Activated T-helper 1 cell treated with anti-CD3 and anti-CD28 coated beads, Interleukin-12 subunit alpha, Interleukin-12 subunit beta, Interleukin-2, Interleukin-4 antibody, amounts not matched to agents 30 ng/mL and 10 ng/mL and 1 ng/mL, durations not matched to agents 14 hours and 24 hours and 36 hours (primary cell): ENCODE measurements at regions not wholly inside any gene's neighbourhood (a gene's known extent, or its start where the extent isn't known, plus 50 kb on each side); places are given as distances from the start of the nearest gene placed in this dataset.
"Not testable (repeated sequence)": the region's sequence is repeated elsewhere in the genome, so short reads cannot be mapped to it uniquely, and the experiment has no call there.

Experiments
- DNase-seq: peaks from one replicate; pipeline ENCODE4 v3.0.0; 2021; ENCODE audit warnings: low spot score
- H3K27ac Mint-ChIP-seq: one replicate; pipeline ENCODE4 v1.8.0; 2021; ENCODE audit warnings: mild to moderate bottlenecking, mixed read lengths
- H3K27me3 Mint-ChIP-seq: one replicate; pipeline ENCODE4 v1.8.0; 2022; ENCODE audit warnings: mild to moderate bottlenecking, moderate library complexity, mixed read lengths; ENCODE audit not compliant: insufficient read depth
- H3K36me3 Mint-ChIP-seq: one replicate; pipeline ENCODE4 v1.8.0; 2021; ENCODE audit warnings: low read depth, mixed read lengths
- H3K4me1 Mint-ChIP-seq: one replicate; pipeline ENCODE4 v1.8.0; 2021; ENCODE audit warnings: low read depth, mixed read lengths
- H3K4me3 Mint-ChIP-seq: one replicate; pipeline ENCODE4 v1.8.0; 2021; ENCODE audit warnings: mild to moderate bottlenecking, moderate library complexity, mixed read lengths
- H3K9me3 Mint-ChIP-seq: one replicate; pipeline ENCODE4 v1.8.0; 2021; ENCODE audit warnings: mixed read lengths
- intact Hi-C: fragments of 100-400 bp; cut with micrococcal nuclease; formaldehyde crosslinking; loops from one replicate; pipeline ENCODE4 v1.15.1; 2024

GRCh38 chr4:1589098-1589497, 95.0 kb downstream of the FAM53A start:
- H3K36me3 Mint-ChIP-seq, result peaks cover 2% of the 10 kb centered on the region
- no peaks in the 10 kb centered on the region for H3K27me3 Mint-ChIP-seq
- H3K4me3 Mint-ChIP-seq, result no peak overlapping the region
- no peaks in the 10 kb centered on the region for H3K4me1 Mint-ChIP-seq
- peaks cover 20% of the 10 kb centered on the region for H3K9me3 Mint-ChIP-seq
- no peak overlapping the region for H3K27ac Mint-ChIP-seq
- no peak for DNase-seq
- intact Hi-C loops, result no loop called here

- H3K4me1 Mint-ChIP-seq, result no peaks in the 10 kb centered on the region
- intact Hi-C loops, result no loop called here
- H3K9me3 Mint-ChIP-seq, result peaks cover 15% of the 10 kb centered on the region
- H3K4me3 Mint-ChIP-seq, result no peak overlapping the region
- no peak overlapping the region for H3K27ac Mint-ChIP-seq
- peaks cover 2% of the 10 kb centered on the region for H3K36me3 Mint-ChIP-seq
- peaks cover 2% of the 10 kb centered on the region for H3K27me3 Mint-ChIP-seq
- DNase-seq, result no peak
Measured at GRCh38 chr4:1588306-1588705, 95.8 kb downstream of the FAM53A start.

- DNase-seq, result no peak
- Mint-ChIP-seq H3K4me3 (no peak overlapping the region), H3K36me3 (no peaks in the 10 kb centered on the region), H3K4me1 (no peaks in the 10 kb centered on the region), H3K9me3 (peaks cover 10% of the 10 kb centered on the region), H3K27me3 (peaks cover 2% of the 10 kb centered on the region), H3K27ac (no peak overlapping the region)
- intact Hi-C loops, result loop anchor here (5.0 kb wide), 2 partner anchors 138 to 1708 kb away; partner anchors contain the start of genes RGS12, TACC3 and TMEM129
Measured at GRCh38 chr4:1584498-1584897, 99.6 kb downstream of the FAM53A start.

GRCh38 chr4:1583859-1584258, 100.3 kb downstream of the FAM53A start:
- peaks cover 2% of the 10 kb centered on the region for H3K27me3 Mint-ChIP-seq
- H3K4me1 Mint-ChIP-seq, result no peaks in the 10 kb centered on the region
- no peak overlapping the region for H3K4me3 Mint-ChIP-seq
- H3K27ac Mint-ChIP-seq, result no peak overlapping the region
- DNase-seq, result no peak
- H3K9me3 Mint-ChIP-seq, result peaks cover 6% of the 10 kb centered on the region
- H3K36me3 Mint-ChIP-seq, result no peaks in the 10 kb centered on the region
- intact Hi-C loops, result loop anchor here (5.0 kb wide), 2 partner anchors 138 to 1708 kb away; partner anchors contain the start of genes RGS12, TACC3 and TMEM129

- Mint-ChIP-seq H3K4me3 (no peak overlapping the region), H3K27ac (peak overlapping the region; percentile 7), H3K36me3 (no peaks in the 10 kb centered on the region), H3K4me1 (no peaks in the 10 kb centered on the region), H3K27me3 (peaks cover 2% of the 10 kb centered on the region), H3K9me3 (peaks cover 4% of the 10 kb centered on the region)
- DNase-seq, result no peak
- intact Hi-C loops, result loop anchor here (5.0 kb wide), 2 partner anchors 139 to 1709 kb away; partner anchors contain the start of genes RGS12, TACC3 and TMEM129
Measured at GRCh38 chr4:1583051-1583785, 100.9 kb downstream of the FAM53A start.

GRCh38 chr4:1582227-1582626, 101.9 kb downstream of the FAM53A start:
- intact Hi-C loops, result loop anchor here (5.0 kb wide), 2 partner anchors 140 to 1710 kb away; partner anchors contain the start of genes RGS12, TACC3 and TMEM129
- no peak overlapping the region for H3K27ac Mint-ChIP-seq
- no peaks in the 10 kb centered on the region for H3K36me3 Mint-ChIP-seq
- H3K27me3 Mint-ChIP-seq, result peaks cover 2% of the 10 kb centered on the region
- DNase-seq, result no peak
- peaks cover 4% of the 10 kb centered on the region for H3K9me3 Mint-ChIP-seq
- no peak overlapping the region for H3K4me3 Mint-ChIP-seq
- no peaks in the 10 kb centered on the region for H3K4me1 Mint-ChIP-seq

- peak; percentile 78 for DNase-seq
- peak overlapping the region; percentile 25 for H3K4me3 Mint-ChIP-seq
- H3K27ac Mint-ChIP-seq, result peak overlapping the region; percentile 15
- H3K4me1 Mint-ChIP-seq, H3K9me3 Mint-ChIP-seq, H3K27me3 Mint-ChIP-seq, H3K36me3 Mint-ChIP-seq: not testable (repeated sequence)
- intact Hi-C loops, result loop anchor here (2.0 to 5.0 kb wide), 7 partner anchors 15 to 1711 kb away; partner anchors contain the start of genes FGFR3, HTT, HTT-AS and PCGF3
Measured at GRCh38 chr4:1581164-1581894, 102.8 kb downstream of the FAM53A start.

- intact Hi-C loops, result loop anchor here (1.0 to 5.0 kb wide), 8 partner anchors 14 to 1712 kb away; partner anchors contain the start of genes FAM53A, FGFR3, HTT and HTT-AS
- H3K4me3 Mint-ChIP-seq, H3K27me3 Mint-ChIP-seq, H3K27ac Mint-ChIP-seq, H3K9me3 Mint-ChIP-seq, H3K4me1 Mint-ChIP-seq, DNase-seq, H3K36me3 Mint-ChIP-seq: not testable (repeated sequence)
Measured at GRCh38 chr4:1580692-1581012, 103.5 kb downstream of the FAM53A start.

- no peaks in the 10 kb centered on the region for H3K36me3 Mint-ChIP-seq
- peaks cover 2% of the 10 kb centered on the region for H3K27me3 Mint-ChIP-seq
- no peaks in the 10 kb centered on the region for H3K4me1 Mint-ChIP-seq
- H3K27ac Mint-ChIP-seq, result no peak overlapping the region
- intact Hi-C loops, result loop anchor here (1.0 to 5.0 kb wide), 8 partner anchors 13 to 1712 kb away; partner anchors contain the start of genes FAM53A, FGFR3, HTT and HTT-AS
- peak overlapping the region; percentile 49 for H3K4me3 Mint-ChIP-seq
- peaks cover 4% of the 10 kb centered on the region for H3K9me3 Mint-ChIP-seq
- DNase-seq, result peak; percentile 73
Measured at GRCh38 chr4:1579901-1580691, 104.0 kb downstream of the FAM53A start.

GRCh38 chr4:1579001-1579900, 104.9 kb downstream of the FAM53A start:
- Mint-ChIP-seq H3K4me3 (peak overlapping the region; percentile 49), H3K27me3 (peaks cover 2% of the 10 kb centered on the region)

GRCh38 chr4:1578251-1578773, 105.8 kb downstream of the FAM53A start:
- Mint-ChIP-seq H3K4me1 (no peaks in the 10 kb centered on the region), H3K4me3 (peak overlapping the region; percentile 61), H3K27me3 (no peaks in the 10 kb centered on the region), H3K36me3 (no peaks in the 10 kb centered on the region), H3K9me3 (peaks cover 4% of the 10 kb centered on the region), H3K27ac (no peak overlapping the region)
- no peak for DNase-seq
- intact Hi-C loops, result no loop called here

More at GRCh38 chr4:1579001-1579900, 104.9 kb downstream of the FAM53A start:
- Mint-ChIP-seq H3K36me3 (no peaks in the 10 kb centered on the region), H3K4me1 (no peaks in the 10 kb centered on the region), H3K27ac (peak overlapping the region; percentile 23), H3K9me3 (peaks cover 4% of the 10 kb centered on the region)
- peak; percentile 54 for DNase-seq
- intact Hi-C loops, result no loop called here
